ENCODE measurements at regions not wholly inside any gene's neighbourhood (a gene's known extent, or its start where the extent isn't known, plus 50 kb on each side); places are given as distances from the start of the nearest gene placed in this dataset.

DNA sequence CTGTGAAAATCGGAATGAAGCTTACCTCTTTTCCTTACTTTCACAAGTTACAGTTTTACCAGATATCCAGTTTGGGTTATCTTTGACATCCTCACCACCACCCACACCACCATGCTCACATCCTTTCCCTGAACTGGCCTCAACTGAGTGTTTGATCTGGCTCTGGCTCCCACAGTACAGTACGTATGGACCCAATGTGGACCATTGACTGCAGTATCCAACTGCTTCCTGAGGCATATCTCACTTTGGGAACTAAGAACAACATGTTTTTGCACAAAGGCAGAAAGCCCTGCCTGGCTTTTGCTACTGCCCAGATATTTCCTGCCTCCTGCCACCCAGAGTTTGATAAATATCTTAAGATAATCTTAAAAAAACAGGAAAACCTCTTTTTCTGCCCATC lies 1232.0 kb upstream of the CDH18 start:
- Histone ChIP-seq H3K9me3 (no peaks in the 10 kb centered on the region), H3K4me3 (no peak overlapping the region), H3K27me3 (no peaks in the 10 kb centered on the region), H3K4me1 (no peaks in the 10 kb centered on the region), H3K27ac (no peak overlapping the region), H3K36me3 (ENCODE audit: low read depth, missing control alignments) (no peaks in the 10 kb centered on the region)
- DNase-seq = no peak
- intact Hi-C loops (cut with DNase I; ENCODE audit: low total_unique reads) = no loop called here
- TF ChIP-seq, protein P1, sequence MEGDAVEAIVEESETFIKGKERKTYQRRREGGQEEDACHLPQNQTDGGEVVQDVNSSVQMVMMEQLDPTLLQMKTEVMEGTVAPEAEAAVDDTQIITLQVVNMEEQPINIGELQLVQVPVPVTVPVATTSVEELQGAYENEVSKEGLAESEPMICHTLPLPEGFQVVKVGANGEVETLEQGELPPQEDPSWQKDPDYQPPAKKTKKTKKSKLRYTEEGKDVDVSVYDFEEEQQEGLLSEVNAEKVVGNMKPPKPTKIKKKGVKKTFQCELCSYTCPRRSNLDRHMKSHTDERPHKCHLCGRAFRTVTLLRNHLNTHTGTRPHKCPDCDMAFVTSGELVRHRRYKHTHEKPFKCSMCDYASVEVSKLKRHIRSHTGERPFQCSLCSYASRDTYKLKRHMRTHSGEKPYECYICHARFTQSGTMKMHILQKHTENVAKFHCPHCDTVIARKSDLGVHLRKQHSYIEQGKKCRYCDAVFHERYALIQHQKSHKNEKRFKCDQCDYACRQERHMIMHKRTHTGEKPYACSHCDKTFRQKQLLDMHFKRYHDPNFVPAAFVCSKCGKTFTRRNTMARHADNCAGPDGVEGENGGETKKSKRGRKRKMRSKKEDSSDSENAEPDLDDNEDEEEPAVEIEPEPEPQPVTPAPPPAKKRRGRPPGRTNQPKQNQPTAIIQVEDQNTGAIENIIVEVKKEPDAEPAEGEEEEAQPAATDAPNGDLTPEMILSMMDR (IDR thresholded peaks at IDR 0.05) = no peak
- no peak for TF ChIP-seq POLR2A (IDR thresholded peaks at IDR 0.05)
- WGBS, 2 donors = 55 to 87% methylated on average over 2 of the region's 2 CpGs

DNA sequence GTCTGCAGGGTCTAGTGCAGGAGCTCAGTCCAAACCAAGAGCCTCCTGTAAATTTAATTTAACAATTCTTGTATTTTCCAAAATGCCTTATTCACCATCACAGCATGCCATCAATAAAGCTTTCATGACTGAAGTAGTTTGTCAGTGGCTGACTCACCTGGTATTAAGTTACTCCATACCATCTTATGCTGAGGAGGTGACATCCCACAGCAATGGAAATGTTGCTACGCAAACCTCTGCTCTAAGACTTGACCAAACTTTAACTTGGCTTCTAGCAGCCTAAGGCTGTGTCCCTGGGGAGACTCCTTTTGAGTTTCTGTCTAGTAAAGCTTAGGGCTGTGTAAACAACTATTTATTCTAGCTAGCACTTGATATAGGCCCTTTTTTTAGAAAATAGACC lies 1231.3 kb upstream of the CDH18 start:
- Histone ChIP-seq H3K9me3 (no peaks in the 10 kb centered on the region), H3K4me3 (no peak overlapping the region), H3K36me3 (ENCODE audit: low read depth, missing control alignments) (no peaks in the 10 kb centered on the region), H3K27me3 (no peaks in the 10 kb centered on the region), H3K4me1 (no peaks in the 10 kb centered on the region), H3K27ac (no peak overlapping the region)
- WGBS, 2 donors = 92 to 100% methylated on average over 1 of the region's 1 CpG
- no peak for TF ChIP-seq POLR2A (IDR thresholded peaks at IDR 0.05)
- TF ChIP-seq, protein P1 (IDR thresholded peaks at IDR 0.05) = no peak
- intact Hi-C loops (cut with DNase I; ENCODE audit: low total_unique reads) = no loop called here
- DNase-seq = no peak

DNA sequence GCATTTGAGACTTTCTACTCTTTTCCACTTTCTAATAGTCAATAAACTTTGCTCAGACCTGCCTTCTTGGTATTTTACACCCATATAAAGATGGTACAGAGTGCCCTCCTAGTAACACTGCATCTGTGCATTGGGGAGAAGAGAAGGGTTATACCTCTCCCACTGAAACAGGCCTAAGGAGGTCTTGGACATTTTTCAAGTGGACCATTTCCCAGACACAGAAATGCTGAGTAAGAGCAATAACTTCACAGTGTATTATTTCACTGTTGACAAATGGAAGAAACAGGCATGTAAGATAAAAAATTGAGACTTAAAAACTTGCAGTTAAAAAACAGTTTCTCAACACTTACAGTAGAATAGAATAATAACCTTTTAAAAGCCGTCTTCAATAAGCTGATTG lies 1224.0 kb upstream of the CDH18 start:
- Histone ChIP-seq H3K4me1 (no peaks in the 10 kb centered on the region), H3K36me3 (ENCODE audit: low read depth, missing control alignments) (no peaks in the 10 kb centered on the region), H3K4me3 (no peak overlapping the region), H3K9me3 (no peaks in the 10 kb centered on the region), H3K27me3 (no peaks in the 10 kb centered on the region), H3K27ac (no peak overlapping the region)
- DNase-seq = no peak
- no peak for TF ChIP-seq POLR2A (IDR thresholded peaks at IDR 0.05)
- TF ChIP-seq, protein P1 (IDR thresholded peaks at IDR 0.05) = no peak
- 59 to 79% methylated on average over 1 of the region's 1 CpG for WGBS, 2 donors
- intact Hi-C loops (cut with DNase I; ENCODE audit: low total_unique reads) = no loop called here

DNA sequence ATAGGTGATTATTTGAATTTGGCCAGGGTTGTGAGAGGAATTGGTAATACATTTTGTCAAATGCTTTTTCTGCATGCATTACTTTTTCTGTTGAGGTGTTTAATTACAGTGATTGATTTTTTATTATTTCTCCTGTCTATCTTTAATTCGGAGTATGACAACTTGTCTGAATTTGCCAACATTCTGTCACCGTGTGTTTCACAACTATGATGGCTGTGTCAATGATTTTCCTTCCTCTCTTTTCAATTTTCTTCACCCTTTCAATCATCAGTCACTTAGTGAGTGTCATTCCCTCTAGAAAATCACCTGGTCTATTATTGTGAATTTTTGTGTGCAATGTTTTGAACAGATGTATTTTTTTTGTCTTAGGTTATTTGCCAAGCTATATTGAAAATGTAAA lies 1221.4 kb upstream of the CDH18 start:
- no peaks in the 10 kb centered on the region for H3K4me1 ChIP-seq
- H3K27me3 ChIP-seq = no peaks in the 10 kb centered on the region
- no peak overlapping the region for H3K4me3 ChIP-seq
- H3K27ac ChIP-seq = no peak overlapping the region
- no peaks in the 10 kb centered on the region for H3K36me3 ChIP-seq (ENCODE audit: low read depth, missing control alignments)
- 93 to 95% methylated on average over 2 of the region's 2 CpGs for WGBS, 2 donors
- DNase-seq = no peak
- TF ChIP-seq, protein P1 (IDR thresholded peaks at IDR 0.05) = no peak
- TF ChIP-seq POLR2A (IDR thresholded peaks at IDR 0.05) = no peak
- H3K9me3 ChIP-seq = no peaks in the 10 kb centered on the region
- intact Hi-C loops (cut with DNase I; ENCODE audit: low total_unique reads) = no loop called here

DNA sequence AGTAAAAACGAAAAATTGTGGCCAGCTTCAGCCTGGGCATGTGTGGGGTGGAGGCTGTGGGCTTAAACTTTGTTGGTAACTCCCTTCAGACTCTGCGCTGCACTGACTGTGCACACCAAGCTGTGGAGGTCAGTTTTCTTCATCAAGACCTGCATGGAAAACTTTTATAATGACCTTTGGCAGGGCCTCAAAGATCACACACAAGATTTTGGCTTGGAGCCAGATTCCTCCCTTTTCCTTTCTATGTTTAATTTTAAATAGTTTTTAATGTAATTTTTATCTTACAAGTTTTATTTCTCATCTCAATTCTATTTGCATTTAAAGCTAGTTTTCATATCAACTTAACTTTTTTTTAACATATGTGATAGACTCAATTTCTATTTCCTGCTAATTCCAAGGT lies 1211.1 kb upstream of the CDH18 start:
- no peaks in the 10 kb centered on the region for H3K27me3 ChIP-seq
- H3K36me3 ChIP-seq (ENCODE audit: low read depth, missing control alignments) = no peaks in the 10 kb centered on the region
- intact Hi-C loops (cut with DNase I; ENCODE audit: low total_unique reads) = no loop called here
- WGBS, 2 donors = 36 to 58% methylated on average over 2 of the region's 2 CpGs
- no peaks in the 10 kb centered on the region for H3K4me1 ChIP-seq
- no peak overlapping the region for H3K4me3 ChIP-seq
- H3K27ac ChIP-seq = no peak overlapping the region
- no peak for TF ChIP-seq POLR2A (IDR thresholded peaks at IDR 0.05)
- TF ChIP-seq, protein P1 (IDR thresholded peaks at IDR 0.05) = no peak
- no peaks in the 10 kb centered on the region for H3K9me3 ChIP-seq
- no peak for DNase-seq

Measured in testis (tissue), 2 donors.